GM21786 (cell line): ENCODE measurements at regions not wholly inside any gene's neighbourhood (a gene's known extent, or its start where the extent isn't known, plus 50 kb on each side); places are given as distances from the start of the nearest gene placed in this dataset.
A peak's percentile ranks its signal among the peaks of the same experiment; 100 is the strongest.

Experiments used
- ATAC-seq: cut with Tn5 transposase; IDR thresholded peaks from one replicate; pipeline ENCODE4 v1.9.1; 2021; ENCODE audit not compliant: unreplicated experiment

GRCh38 chr6:153645326-153645725 is 393.7 kb upstream of the OPRM1 start:
- ATAC-seq: no peak

GRCh38 chr6:153644000-153644399 is 395.0 kb upstream of the OPRM1 start:
- ATAC-seq: no peak

- no peak for ATAC-seq
Measured at GRCh38 chr6:153634416-153634815, 404.6 kb upstream of the OPRM1 start.

- no peak for ATAC-seq
Measured at GRCh38 chr6:153625089-153625488, 414.0 kb upstream of the OPRM1 start.

- ATAC-seq: no peak
Measured at GRCh38 chr6:153624528-153624927, 414.5 kb upstream of the OPRM1 start.

- no peak for ATAC-seq
Measured at GRCh38 chr6:153623496-153623895, 415.5 kb upstream of the OPRM1 start.

GRCh38 chr6:153621491-153621890 is 417.5 kb upstream of the OPRM1 start:
- ATAC-seq: no peak

GRCh38 chr6:153621070-153621469 is 418.0 kb upstream of the OPRM1 start:
- no peak for ATAC-seq

GRCh38 chr6:153618371-153619322 is 420.4 kb upstream of the OPRM1 start:
- ATAC-seq: no peak

GRCh38 chr6:153616506-153616905 is 422.5 kb upstream of the OPRM1 start:
- no peak for ATAC-seq

- no peak for ATAC-seq
Measured at GRCh38 chr6:153613719-153614455, 425.2 kb upstream of the OPRM1 start.

- no peak for ATAC-seq
Measured at GRCh38 chr6:153602401-153602800, 436.6 kb upstream of the OPRM1 start.

GRCh38 chr6:153599901-153600300 is 439.1 kb upstream of the OPRM1 start:
- no peak for ATAC-seq

- no peak for ATAC-seq
Measured at GRCh38 chr6:153595903-153596302, 443.1 kb upstream of the OPRM1 start.

GRCh38 chr6:153594871-153595270 is 444.2 kb upstream of the OPRM1 start:
- no peak for ATAC-seq

- peak; percentile 81 for ATAC-seq
Measured at GRCh38 chr6:153591159-153591558, 447.9 kb upstream of the OPRM1 start.

GRCh38 chr6:153590411-153590810 is 448.6 kb upstream of the OPRM1 start:
- ATAC-seq: no peak

- ATAC-seq: no peak
Measured at GRCh38 chr6:153588330-153588729, 450.7 kb upstream of the OPRM1 start.

- ATAC-seq: no peak
Measured at GRCh38 chr6:153583685-153584084, 452.6 kb upstream of the RGS17 start.

GRCh38 chr6:153580776-153581175 is 449.7 kb upstream of the RGS17 start:
- ATAC-seq: no peak

- ATAC-seq: no peak
Measured at GRCh38 chr6:153575528-153575927, 444.4 kb upstream of the RGS17 start.

- ATAC-seq: no peak
Measured at GRCh38 chr6:153574231-153574630, 443.1 kb upstream of the RGS17 start.
